Uterus (tissue), 3 donors: ENCODE measurements at regions not wholly inside any gene's neighbourhood (a gene's known extent, or its start where the extent isn't known, plus 50 kb on each side); places are given as distances from the start of the nearest gene placed in this dataset.
A peak's percentile ranks its signal among the peaks of the same experiment; 100 is the strongest.

ENCODE experiments used
- DNase-seq, 2 donors: peaks; one replicate each; pipeline ENCODE4 v3.0.0-alpha.2; 2019 to 2020
- H3K27ac ChIP-seq, 2 donors: fragments of 200-600 bp; sonication (generic); 1 replicate in 1 of 2; 2 replicates in 1 of 2; pipeline ENCODE4 v1.5.1; 2016 to 2018
- H3K27me3 ChIP-seq, 2 donors: fragments of 200-600 bp; sonication (generic); one replicate each; pipeline ENCODE4 v1.5.1; 2018 to 2019; ENCODE audit warnings: control low read depth in 1 of 2
- H3K36me3 ChIP-seq, 2 donors: fragments of 200-600 bp; sonication (generic); one replicate each; pipeline ENCODE4 v1.5.1; 2019; ENCODE audit warnings: control low read depth in 1 of 2
- H3K4me1 ChIP-seq, 2 donors: fragments of 200-600 bp; sonication (generic); one replicate each; pipeline ENCODE4 v1.5.1; 2018 to 2019; ENCODE audit warnings: control low read depth in 1 of 2
- H3K4me3 ChIP-seq, 2 donors: fragments of 200-600 bp; sonication (generic); 1 replicate in 1 of 2; 2 replicates in 1 of 2; pipeline ENCODE4 v1.5.1; 2018 to 2019; ENCODE audit warnings: mild to moderate bottlenecking in 1 of 2
- H3K9me3 ChIP-seq, 2 donors: fragments of 200-600 bp; sonication (generic); one replicate each; pipeline ENCODE4 v1.5.1; 2019; ENCODE audit warnings: control low read depth in 1 of 2
- POLR2A ChIP-seq, 2 donors: fragments of 450-650 bp; IDR thresholded peaks; one replicate each; pipeline ENCODE4 v1.6.1; 2016; ENCODE audit warnings: antibody characterized with exemption in 2 of 2, mild to moderate bottlenecking in 1 of 2, moderate library complexity in 1 of 2
- intact Hi-C: fragments of 100-400 bp; cut with DNase I; formaldehyde crosslinking; loops from one replicate; pipeline ENCODE4 v1.15.1; 2023; ENCODE audit warnings: low total_unique reads
- TF ChIP-seq, protein P1 (sequence below), 4 experiments: fragments of 200-600 bp in 2 of 4; fragments of 450-650 bp in 2 of 4; sonication (generic) in 2 of 4; IDR thresholded peaks; one replicate each; pipeline ENCODE4 v1.5.1; 2016 to 2019; ENCODE audit warnings: antibody characterized with exemption in 4 of 4, mild to moderate bottlenecking in 2 of 4, moderate library complexity in 1 of 4
- donor health status: DM: yes; HTN: yes; CAD: no.

DNA sequence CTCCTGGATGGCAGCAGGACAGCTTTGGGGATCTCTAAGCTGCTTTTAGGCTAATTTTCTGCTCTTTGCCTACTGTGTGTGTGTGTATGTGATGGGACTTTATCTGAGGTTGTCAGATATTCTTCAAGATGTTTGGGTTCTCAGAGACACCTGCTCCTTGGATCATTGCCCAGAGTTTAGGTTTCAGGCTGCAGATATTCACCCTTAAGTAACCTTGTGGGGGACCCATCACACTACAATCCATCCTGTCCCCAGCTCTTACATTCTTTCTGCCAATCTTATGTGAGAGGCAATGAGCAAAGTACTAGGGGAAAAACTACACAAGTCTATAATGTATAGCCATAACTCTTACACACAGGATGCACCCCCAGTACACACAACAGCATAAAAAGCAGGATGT is 263.0 kb upstream of the ZWINT start:
- H3K27ac ChIP-seq = no peak overlapping the region
- H3K9me3 ChIP-seq = no peaks in the 10 kb centered on the region
- H3K36me3 ChIP-seq = no peaks in the 10 kb centered on the region
- H3K4me3 ChIP-seq = no peak overlapping the region
- intact Hi-C loops = no loop called here
- TF ChIP-seq, protein P1, sequence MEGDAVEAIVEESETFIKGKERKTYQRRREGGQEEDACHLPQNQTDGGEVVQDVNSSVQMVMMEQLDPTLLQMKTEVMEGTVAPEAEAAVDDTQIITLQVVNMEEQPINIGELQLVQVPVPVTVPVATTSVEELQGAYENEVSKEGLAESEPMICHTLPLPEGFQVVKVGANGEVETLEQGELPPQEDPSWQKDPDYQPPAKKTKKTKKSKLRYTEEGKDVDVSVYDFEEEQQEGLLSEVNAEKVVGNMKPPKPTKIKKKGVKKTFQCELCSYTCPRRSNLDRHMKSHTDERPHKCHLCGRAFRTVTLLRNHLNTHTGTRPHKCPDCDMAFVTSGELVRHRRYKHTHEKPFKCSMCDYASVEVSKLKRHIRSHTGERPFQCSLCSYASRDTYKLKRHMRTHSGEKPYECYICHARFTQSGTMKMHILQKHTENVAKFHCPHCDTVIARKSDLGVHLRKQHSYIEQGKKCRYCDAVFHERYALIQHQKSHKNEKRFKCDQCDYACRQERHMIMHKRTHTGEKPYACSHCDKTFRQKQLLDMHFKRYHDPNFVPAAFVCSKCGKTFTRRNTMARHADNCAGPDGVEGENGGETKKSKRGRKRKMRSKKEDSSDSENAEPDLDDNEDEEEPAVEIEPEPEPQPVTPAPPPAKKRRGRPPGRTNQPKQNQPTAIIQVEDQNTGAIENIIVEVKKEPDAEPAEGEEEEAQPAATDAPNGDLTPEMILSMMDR (IDR thresholded peaks at IDR 0.05) = no peak
- no peak for TF ChIP-seq POLR2A (IDR thresholded peaks at IDR 0.05)
- no peak for DNase-seq
- no peaks in the 10 kb centered on the region for H3K4me1 ChIP-seq
- no peaks in the 10 kb centered on the region for H3K27me3 ChIP-seq

DNA sequence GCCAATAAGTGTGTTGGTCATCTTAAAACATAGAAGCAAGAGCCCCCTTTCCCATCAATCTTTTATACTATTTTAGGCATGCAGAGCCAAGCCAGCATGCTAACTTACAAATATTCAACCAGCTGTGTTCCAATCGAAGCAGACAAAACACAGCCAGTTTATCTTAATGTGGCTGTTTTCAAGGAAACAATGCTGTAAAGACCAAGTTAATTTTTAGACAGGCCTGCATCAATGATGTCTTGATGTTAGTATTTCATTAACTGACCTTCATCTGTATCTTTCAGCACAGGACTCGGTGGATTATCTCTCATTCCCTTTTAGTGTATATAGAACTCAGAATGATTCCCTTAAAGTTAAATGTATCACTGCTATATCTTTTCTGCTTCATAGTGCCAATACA is 262.0 kb upstream of the ZWINT start:
- Histone ChIP-seq H3K4me3 (peak overlapping the region in 1 of 2 donors; percentile 33), H3K4me1 (no peaks in the 10 kb centered on the region), H3K27me3 (no peaks in the 10 kb centered on the region), H3K9me3 (no peaks in the 10 kb centered on the region), H3K27ac (peak overlapping the region in 1 of 2 donors; percentile 12), H3K36me3 (no peaks in the 10 kb centered on the region)
- TF ChIP-seq POLR2A (IDR thresholded peaks at IDR 0.05) = no peak
- TF ChIP-seq, protein P1 (IDR thresholded peaks at IDR 0.05) = no peak
- intact Hi-C loops = no loop called here
- no peak for DNase-seq

DNA sequence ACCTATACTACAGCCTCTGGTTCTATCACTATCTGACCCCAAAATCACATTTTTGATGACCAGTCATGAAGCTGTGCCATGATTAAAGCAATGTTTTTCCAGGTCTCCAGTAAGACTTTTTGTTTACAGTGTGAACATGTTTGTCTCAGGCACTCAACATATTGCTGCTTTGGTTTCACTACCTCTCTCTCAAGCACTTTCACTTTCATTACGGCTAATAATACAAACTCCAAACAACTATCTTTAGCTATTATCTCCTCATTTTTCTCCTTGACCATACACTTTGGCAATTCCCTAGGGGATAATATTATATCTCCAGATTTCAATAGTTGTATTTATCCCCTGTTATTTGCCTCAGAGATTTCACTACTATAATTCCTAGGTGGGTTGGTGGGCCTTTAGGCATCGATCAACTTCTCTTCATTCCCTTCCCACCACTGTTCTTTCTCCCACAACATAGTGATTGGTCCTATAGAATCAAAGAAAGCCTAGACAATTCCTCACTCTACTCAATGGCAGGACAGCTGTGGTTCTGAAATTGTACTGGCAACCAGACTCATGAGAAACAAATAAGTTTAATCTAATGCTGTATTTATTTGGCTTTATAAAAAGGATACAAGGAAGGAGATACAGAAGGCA is 261.4 kb upstream of the ZWINT start:
- no peak for TF ChIP-seq POLR2A (IDR thresholded peaks at IDR 0.05)
- TF ChIP-seq, protein P1 (IDR thresholded peaks at IDR 0.05) = no peak
- H3K4me3 ChIP-seq = peak overlapping the region in 1 of 2 donors; percentile 33
- intact Hi-C loops = no loop called here
- H3K9me3 ChIP-seq = no peaks in the 10 kb centered on the region
- H3K4me1 ChIP-seq = no peaks in the 10 kb centered on the region
- H3K27ac ChIP-seq = peak overlapping the region in 1 of 2 donors; percentile 12
- no peaks in the 10 kb centered on the region for H3K36me3 ChIP-seq
- DNase-seq = no peak
- H3K27me3 ChIP-seq = no peaks in the 10 kb centered on the region

DNA sequence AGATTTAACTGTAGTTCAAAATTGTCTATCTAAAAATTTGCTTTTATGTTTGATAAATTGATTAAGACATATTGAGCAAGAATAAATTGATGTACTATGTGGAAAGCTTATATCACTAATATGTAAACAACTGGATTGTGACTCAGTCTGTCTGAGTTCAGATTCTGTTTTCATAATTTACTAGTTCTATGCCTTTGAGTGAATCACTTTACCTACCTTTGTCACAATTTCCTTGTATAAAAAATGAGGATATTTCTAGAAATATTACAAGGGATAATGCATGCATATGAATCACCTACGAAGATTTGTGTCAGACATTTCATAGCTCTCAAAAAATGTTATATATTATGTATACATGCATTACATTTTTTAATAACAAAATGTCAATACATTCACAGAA is 245.1 kb upstream of the ZWINT start:
- H3K4me3 ChIP-seq = no peak overlapping the region
- H3K36me3 ChIP-seq = no peaks in the 10 kb centered on the region
- H3K27me3 ChIP-seq = no peaks in the 10 kb centered on the region
- H3K4me1 ChIP-seq = no peaks in the 10 kb centered on the region
- DNase-seq = no peak
- H3K27ac ChIP-seq = no peak overlapping the region
- TF ChIP-seq, protein P1 (IDR thresholded peaks at IDR 0.05) = no peak
- TF ChIP-seq POLR2A (IDR thresholded peaks at IDR 0.05) = no peak
- intact Hi-C loops = no loop called here
- H3K9me3 ChIP-seq = no peaks in the 10 kb centered on the region

DNA sequence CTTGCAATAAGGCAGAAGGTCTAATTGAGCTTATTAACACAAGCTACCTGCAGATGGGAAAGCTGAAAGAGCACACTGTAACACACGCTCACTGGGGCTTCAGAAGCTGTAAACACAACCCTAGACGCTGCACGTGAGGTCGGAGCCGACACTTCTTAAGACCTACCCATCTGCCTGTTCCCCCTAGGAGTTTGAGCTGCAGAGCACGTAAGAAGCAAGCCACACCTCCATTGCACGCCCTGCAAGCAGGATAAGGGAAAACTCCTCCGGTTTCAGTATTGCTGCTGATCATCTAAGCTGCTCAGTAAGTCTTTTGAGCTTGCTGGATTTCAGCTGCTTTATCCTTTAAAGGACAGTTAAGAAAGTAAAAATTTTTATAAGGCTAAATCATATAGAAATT is 244.0 kb upstream of the ZWINT start:
- TF ChIP-seq, protein P1 (IDR thresholded peaks at IDR 0.05) = no peak
- no peak for TF ChIP-seq POLR2A (IDR thresholded peaks at IDR 0.05)
- Histone ChIP-seq H3K36me3 (no peaks in the 10 kb centered on the region), H3K4me1 (no peaks in the 10 kb centered on the region), H3K9me3 (no peaks in the 10 kb centered on the region), H3K27ac (no peak overlapping the region), H3K4me3 (no peak overlapping the region), H3K27me3 (no peaks in the 10 kb centered on the region)
- DNase-seq = no peak
- intact Hi-C loops = no loop called here
